ENCODE measurements at regions not wholly inside any gene's neighbourhood (a gene's known extent, or its start where the extent isn't known, plus 50 kb on each side); places are given as distances from the start of the nearest gene placed in this dataset.

DNA sequence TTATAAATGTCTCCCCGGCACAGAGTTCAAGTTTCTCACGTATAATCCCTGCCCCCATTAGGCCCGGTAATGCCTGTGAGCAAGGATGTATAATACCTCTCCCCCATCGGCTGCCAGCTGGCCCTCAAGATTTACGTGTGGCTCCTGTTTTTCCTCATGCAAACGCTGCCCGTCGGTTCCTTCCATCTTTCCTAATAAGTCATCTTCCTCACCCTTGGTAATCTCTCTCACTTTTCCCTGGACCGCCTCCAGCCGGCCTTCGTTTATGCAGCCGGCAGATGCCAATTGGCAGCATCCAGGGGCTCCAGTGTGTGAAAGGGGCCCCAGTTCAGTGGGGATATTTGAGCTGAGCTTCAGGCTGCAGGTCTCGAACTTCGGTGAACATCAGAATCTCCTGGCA is 86.5 kb upstream of the NEURL1B start (continued):
- TF ChIP-seq, protein P1, sequence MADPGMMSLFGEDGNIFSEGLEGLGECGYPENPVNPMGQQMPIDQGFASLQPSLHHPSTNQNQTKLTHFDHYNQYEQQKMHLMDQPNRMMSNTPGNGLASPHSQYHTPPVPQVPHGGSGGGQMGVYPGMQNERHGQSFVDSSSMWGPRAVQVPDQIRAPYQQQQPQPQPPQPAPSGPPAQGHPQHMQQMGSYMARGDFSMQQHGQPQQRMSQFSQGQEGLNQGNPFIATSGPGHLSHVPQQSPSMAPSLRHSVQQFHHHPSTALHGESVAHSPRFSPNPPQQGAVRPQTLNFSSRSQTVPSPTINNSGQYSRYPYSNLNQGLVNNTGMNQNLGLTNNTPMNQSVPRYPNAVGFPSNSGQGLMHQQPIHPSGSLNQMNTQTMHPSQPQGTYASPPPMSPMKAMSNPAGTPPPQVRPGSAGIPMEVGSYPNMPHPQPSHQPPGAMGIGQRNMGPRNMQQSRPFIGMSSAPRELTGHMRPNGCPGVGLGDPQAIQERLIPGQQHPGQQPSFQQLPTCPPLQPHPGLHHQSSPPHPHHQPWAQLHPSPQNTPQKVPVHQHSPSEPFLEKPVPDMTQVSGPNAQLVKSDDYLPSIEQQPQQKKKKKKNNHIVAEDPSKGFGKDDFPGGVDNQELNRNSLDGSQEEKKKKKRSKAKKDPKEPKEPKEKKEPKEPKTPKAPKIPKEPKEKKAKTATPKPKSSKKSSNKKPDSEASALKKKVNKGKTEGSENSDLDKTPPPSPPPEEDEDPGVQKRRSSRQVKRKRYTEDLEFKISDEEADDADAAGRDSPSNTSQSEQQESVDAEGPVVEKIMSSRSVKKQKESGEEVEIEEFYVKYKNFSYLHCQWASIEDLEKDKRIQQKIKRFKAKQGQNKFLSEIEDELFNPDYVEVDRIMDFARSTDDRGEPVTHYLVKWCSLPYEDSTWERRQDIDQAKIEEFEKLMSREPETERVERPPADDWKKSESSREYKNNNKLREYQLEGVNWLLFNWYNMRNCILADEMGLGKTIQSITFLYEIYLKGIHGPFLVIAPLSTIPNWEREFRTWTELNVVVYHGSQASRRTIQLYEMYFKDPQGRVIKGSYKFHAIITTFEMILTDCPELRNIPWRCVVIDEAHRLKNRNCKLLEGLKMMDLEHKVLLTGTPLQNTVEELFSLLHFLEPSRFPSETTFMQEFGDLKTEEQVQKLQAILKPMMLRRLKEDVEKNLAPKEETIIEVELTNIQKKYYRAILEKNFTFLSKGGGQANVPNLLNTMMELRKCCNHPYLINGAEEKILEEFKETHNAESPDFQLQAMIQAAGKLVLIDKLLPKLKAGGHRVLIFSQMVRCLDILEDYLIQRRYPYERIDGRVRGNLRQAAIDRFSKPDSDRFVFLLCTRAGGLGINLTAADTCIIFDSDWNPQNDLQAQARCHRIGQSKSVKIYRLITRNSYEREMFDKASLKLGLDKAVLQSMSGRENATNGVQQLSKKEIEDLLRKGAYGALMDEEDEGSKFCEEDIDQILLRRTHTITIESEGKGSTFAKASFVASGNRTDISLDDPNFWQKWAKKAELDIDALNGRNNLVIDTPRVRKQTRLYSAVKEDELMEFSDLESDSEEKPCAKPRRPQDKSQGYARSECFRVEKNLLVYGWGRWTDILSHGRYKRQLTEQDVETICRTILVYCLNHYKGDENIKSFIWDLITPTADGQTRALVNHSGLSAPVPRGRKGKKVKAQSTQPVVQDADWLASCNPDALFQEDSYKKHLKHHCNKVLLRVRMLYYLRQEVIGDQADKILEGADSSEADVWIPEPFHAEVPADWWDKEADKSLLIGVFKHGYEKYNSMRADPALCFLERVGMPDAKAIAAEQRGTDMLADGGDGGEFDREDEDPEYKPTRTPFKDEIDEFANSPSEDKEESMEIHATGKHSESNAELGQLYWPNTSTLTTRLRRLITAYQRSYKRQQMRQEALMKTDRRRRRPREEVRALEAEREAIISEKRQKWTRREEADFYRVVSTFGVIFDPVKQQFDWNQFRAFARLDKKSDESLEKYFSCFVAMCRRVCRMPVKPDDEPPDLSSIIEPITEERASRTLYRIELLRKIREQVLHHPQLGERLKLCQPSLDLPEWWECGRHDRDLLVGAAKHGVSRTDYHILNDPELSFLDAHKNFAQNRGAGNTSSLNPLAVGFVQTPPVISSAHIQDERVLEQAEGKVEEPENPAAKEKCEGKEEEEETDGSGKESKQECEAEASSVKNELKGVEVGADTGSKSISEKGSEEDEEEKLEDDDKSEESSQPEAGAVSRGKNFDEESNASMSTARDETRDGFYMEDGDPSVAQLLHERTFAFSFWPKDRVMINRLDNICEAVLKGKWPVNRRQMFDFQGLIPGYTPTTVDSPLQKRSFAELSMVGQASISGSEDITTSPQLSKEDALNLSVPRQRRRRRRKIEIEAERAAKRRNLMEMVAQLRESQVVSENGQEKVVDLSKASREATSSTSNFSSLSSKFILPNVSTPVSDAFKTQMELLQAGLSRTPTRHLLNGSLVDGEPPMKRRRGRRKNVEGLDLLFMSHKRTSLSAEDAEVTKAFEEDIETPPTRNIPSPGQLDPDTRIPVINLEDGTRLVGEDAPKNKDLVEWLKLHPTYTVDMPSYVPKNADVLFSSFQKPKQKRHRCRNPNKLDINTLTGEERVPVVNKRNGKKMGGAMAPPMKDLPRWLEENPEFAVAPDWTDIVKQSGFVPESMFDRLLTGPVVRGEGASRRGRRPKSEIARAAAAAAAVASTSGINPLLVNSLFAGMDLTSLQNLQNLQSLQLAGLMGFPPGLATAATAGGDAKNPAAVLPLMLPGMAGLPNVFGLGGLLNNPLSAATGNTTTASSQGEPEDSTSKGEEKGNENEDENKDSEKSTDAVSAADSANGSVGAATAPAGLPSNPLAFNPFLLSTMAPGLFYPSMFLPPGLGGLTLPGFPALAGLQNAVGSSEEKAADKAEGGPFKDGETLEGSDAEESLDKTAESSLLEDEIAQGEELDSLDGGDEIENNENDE (IDR thresholded peaks at IDR 0.05; ENCODE audit: insufficient replicate concordance, low read length), result no peak
- TF ChIP-seq CHD2 (IDR thresholded peaks at IDR 0.05; ENCODE audit: low read length), result no peak
- no peak for TF ChIP-seq CHD1 (IDR thresholded peaks at IDR 0.05; ENCODE audit: low read depth, low read length)
- TF ChIP-seq, protein P2, sequence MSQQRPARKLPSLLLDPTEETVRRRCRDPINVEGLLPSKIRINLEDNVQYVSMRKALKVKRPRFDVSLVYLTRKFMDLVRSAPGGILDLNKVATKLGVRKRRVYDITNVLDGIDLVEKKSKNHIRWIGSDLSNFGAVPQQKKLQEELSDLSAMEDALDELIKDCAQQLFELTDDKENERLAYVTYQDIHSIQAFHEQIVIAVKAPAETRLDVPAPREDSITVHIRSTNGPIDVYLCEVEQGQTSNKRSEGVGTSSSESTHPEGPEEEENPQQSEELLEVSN (IDR thresholded peaks at IDR 0.05), result no peak
- TF ChIP-seq RFX5 (IDR thresholded peaks at IDR 0.05; ENCODE audit: borderline replicate concordance, low read depth, low read length), result no peak
- TF ChIP-seq HDAC2 (IDR thresholded peaks at IDR 0.05; ENCODE audit: borderline replicate concordance in 1 of 2, low read depth in 2 of 2, low read length in 2 of 2), result no peak
- no peak for TF ChIP-seq CREB1 (IDR thresholded peaks at IDR 0.05)

Measured in H1 (cell line).